Activated CD4-positive, alpha-beta T cell treated with anti-CD3 and anti-CD28 coated beads, Interleukin-2, amount 10 ng/mL, durations not matched to agents 7 days and 5 days (primary cell): ENCODE measurements at regions not wholly inside any gene's neighbourhood (a gene's known extent, or its start where the extent isn't known, plus 50 kb on each side); places are given as distances from the start of the nearest gene placed in this dataset.

Source experiments
- CTCF ChIA-PET: fragments of 350-600 bp; sonication (Branson Sonifier 250); formaldehyde crosslinking; loops from one replicate; lab custom pipeline; 2021; ENCODE audit warnings: antibody characterized with exemption; lab: Charles Lee
- POLR2A ChIA-PET: fragments of 350-600 bp; sonication (Branson Sonifier 250); formaldehyde crosslinking; loops from one replicate; lab custom pipeline; 2021; ENCODE audit warnings: antibody characterized with exemption; lab: Charles Lee
- DNase-seq: peaks from one replicate; pipeline ENCODE4 v3.0.0-alpha.2; 2020
- H3K27ac Mint-ChIP-seq: one replicate; pipeline ENCODE4 v1.8.0; 2021; ENCODE audit warnings: mild to moderate bottlenecking, moderate library complexity, mixed read lengths
- H3K27me3 Mint-ChIP-seq: one replicate; pipeline ENCODE4 v1.8.0; 2021; ENCODE audit warnings: mixed read lengths
- H3K36me3 Mint-ChIP-seq: one replicate; pipeline ENCODE4 v1.8.0; 2021; ENCODE audit warnings: low read depth, mixed read lengths
- H3K4me1 Mint-ChIP-seq: one replicate; pipeline ENCODE4 v1.8.0; 2021; ENCODE audit warnings: mixed read lengths
- H3K4me3 Mint-ChIP-seq: one replicate; pipeline ENCODE4 v1.8.0; 2021; ENCODE audit warnings: mild to moderate bottlenecking, moderate library complexity, mixed read lengths
- H3K9me3 Mint-ChIP-seq: one replicate; pipeline ENCODE4 v1.8.0; 2021; ENCODE audit warnings: mixed read lengths

- DNase-seq = no peak
- H3K27me3 Mint-ChIP-seq = no peaks in the 10 kb centered on the region
- POLR2A ChIA-PET = no interaction called here
- H3K4me1 Mint-ChIP-seq = no peaks in the 10 kb centered on the region
- CTCF ChIA-PET = no interaction called here
- no peaks in the 10 kb centered on the region for H3K9me3 Mint-ChIP-seq
- no peaks in the 10 kb centered on the region for H3K36me3 Mint-ChIP-seq
- H3K27ac Mint-ChIP-seq = no peak overlapping the region
- H3K4me3 Mint-ChIP-seq = no peak overlapping the region
These were observed 162.6 kb downstream of the RHOU start for GRCh38 chr1:228897901-228898300.

GRCh38 chr1:228898582-228898992 lies 163.3 kb downstream of the RHOU start:
- no peak overlapping the region for H3K4me3 Mint-ChIP-seq

DNA sequence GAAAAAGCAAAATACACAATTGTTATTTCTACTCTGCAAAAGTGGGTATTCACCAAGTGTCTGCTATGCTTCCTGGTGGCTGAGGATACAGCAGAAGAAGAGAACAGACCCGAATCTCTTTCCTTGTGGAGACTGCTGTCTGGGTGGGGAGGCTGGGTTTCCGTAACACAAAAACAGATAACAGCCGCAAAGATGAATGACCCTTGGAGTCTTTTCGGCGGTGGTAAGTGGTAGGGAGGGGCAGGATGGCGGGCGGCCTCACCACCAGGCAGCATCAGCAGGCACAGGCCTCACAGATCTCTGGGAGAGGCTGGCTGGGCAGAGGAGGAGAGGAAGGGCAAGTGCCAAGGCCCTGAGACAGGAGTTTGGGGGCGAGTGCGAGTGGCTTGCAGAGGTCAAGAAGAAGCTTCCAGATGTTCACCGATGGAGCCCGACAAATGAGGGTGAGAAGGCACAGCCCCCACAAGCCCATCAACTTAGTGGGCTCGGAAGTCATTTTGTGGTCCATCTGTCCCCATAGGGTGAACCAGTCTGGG lies 164.2 kb downstream of the RHOU start:
- Mint-ChIP-seq H3K9me3 (no peaks in the 10 kb centered on the region), H3K4me1 (no peaks in the 10 kb centered on the region), H3K4me3 (no peak overlapping the region), H3K27me3 (no peaks in the 10 kb centered on the region), H3K27ac (no peak overlapping the region), H3K36me3 (no peaks in the 10 kb centered on the region)
- POLR2A ChIA-PET = no interaction called here
- DNase-seq = no peak
- CTCF ChIA-PET = no interaction called here

More at GRCh38 chr1:228898582-228898992, 163.3 kb downstream of the RHOU start:
- no peaks in the 10 kb centered on the region for H3K36me3 Mint-ChIP-seq
- no peak overlapping the region for H3K27ac Mint-ChIP-seq
- no peak for DNase-seq
- CTCF ChIA-PET = no interaction called here
- H3K9me3 Mint-ChIP-seq = no peaks in the 10 kb centered on the region
- H3K4me1 Mint-ChIP-seq = no peaks in the 10 kb centered on the region
- POLR2A ChIA-PET = no interaction called here
- no peaks in the 10 kb centered on the region for H3K27me3 Mint-ChIP-seq

DNA sequence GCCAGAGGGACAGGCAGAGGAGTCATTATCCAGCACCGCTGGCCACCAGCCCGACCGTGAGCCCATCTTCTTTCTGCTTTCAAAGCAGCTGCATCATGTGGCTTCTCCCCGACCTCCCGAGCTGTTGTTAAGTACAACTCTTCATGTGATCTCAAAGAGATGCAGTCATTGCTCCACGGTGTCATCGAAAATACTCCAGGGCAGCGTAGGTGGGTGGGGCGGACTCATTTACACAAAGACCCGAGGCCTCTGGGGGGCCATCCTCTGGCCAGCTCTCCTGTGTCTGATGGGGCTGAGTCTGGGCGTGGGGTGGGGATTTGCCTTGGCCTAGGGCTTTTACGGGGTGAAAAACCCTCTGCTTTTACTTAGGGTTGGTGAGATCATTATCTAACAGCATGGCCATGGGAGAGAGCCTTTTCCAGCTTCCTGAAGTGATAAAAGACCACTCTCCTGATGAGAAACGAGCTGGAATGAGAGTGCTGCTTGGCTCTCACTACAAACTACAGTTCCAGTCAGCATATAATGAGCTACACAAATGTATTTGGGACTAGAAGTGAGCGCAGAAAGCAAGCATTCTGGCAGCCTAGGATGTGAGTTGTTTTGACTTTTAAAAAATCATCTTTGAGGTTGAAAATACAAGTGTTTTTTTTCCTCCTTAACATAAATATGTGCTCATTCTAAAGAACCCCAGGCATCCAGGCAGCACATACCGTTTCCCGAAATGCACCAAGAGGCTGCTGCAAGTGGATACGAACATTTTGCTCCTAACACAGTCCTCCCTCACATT lies 165.0 kb downstream of the RHOU start:
- no peak for DNase-seq
- Mint-ChIP-seq H3K36me3 (no peaks in the 10 kb centered on the region), H3K4me3 (no peak overlapping the region), H3K9me3 (no peaks in the 10 kb centered on the region), H3K4me1 (no peaks in the 10 kb centered on the region), H3K27ac (no peak overlapping the region), H3K27me3 (no peaks in the 10 kb centered on the region)
- CTCF ChIA-PET = no interaction called here
- POLR2A ChIA-PET = no interaction called here

GRCh38 chr1:228900886-228901392 lies 165.7 kb downstream of the RHOU start:
- Mint-ChIP-seq H3K27me3 (no peaks in the 10 kb centered on the region), H3K36me3 (no peaks in the 10 kb centered on the region), H3K4me1 (no peaks in the 10 kb centered on the region), H3K9me3 (no peaks in the 10 kb centered on the region), H3K4me3 (no peak overlapping the region), H3K27ac (no peak overlapping the region)
- no peak for DNase-seq
- POLR2A ChIA-PET = no interaction called here
- CTCF ChIA-PET = no interaction called here

DNA sequence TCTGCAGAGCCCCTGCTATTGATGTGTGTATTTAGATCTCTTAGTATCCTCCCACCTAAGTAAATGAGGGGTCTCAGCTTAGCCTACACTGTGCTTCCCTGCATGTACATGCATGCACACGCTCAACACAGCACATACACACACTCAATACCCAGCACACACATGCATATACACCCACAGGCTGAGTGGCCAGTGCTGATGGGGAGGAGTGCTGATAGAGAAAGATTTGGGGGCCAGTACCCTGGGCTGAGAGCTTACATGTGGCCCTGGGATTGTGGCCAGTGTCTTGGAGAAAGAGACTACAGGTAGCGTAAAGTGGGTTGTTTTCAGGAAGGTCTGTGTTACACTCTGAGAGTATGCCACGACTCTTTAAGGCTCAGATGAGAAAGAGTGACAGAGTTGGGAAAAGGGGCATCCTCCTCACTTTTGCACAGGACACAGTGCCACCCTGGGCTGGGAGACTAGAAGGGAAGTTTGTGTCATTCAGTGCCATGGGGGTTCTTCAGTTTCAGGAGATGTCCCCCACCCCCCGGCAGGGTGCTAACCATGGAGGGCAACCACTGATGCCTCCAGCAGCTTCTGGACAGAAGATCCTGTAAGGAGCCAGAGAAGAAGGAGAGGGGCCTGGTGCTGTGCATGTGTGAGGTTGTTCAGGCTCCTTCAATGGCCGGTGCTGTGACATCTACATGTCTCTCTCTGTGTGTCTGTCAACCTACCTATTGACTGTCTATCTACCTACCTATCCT lies 166.8 kb downstream of the RHOU start:
- Mint-ChIP-seq H3K9me3 (no peaks in the 10 kb centered on the region), H3K27ac (no peak overlapping the region), H3K36me3 (no peaks in the 10 kb centered on the region), H3K4me1 (no peaks in the 10 kb centered on the region), H3K27me3 (no peaks in the 10 kb centered on the region), H3K4me3 (no peak overlapping the region)
- DNase-seq = no peak
- CTCF ChIA-PET = no interaction called here
- POLR2A ChIA-PET = no interaction called here

DNA sequence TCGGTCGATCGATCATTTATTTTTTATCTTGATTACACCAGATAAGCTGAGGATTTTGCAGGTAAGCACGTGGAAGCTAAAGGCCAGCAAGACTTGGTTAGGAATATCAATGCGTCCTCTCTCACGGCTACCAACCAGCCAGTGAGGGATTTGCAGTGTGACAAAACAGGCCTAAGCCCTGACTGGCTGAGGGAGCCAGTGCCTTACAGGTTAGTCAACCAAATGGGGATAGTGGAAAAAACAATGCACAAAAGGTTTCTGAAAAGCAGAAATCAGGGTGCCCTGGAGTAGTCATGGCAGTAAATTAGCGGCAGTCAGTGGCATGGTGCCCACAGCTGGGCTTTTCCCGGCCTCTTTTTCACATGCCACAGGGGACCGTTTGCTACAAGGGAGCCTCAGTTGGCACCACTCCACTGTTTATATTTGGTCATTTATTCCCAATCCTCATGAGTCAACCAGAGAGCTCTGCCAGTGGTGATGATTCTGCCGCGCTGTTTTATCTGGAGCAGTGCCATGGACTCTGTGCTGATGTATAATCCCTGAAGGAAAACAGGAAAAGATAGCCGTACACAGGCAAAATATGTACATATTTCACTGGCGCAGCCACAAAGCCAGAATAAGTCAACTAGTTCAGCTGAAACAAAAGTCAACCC lies 167.6 kb downstream of the RHOU start:
- H3K4me3 Mint-ChIP-seq = no peak overlapping the region
- H3K9me3 Mint-ChIP-seq = no peaks in the 10 kb centered on the region
- no peaks in the 10 kb centered on the region for H3K27me3 Mint-ChIP-seq
- H3K27ac Mint-ChIP-seq = no peak overlapping the region
- no peaks in the 10 kb centered on the region for H3K36me3 Mint-ChIP-seq
- POLR2A ChIA-PET = no interaction called here
- no peak for DNase-seq
- CTCF ChIA-PET = no interaction called here
- no peaks in the 10 kb centered on the region for H3K4me1 Mint-ChIP-seq

GRCh38 chr1:228903434-228904071 lies 168.3 kb downstream of the RHOU start:
- CTCF ChIA-PET = no interaction called here
- Mint-ChIP-seq H3K4me1 (no peaks in the 10 kb centered on the region), H3K27ac (no peak overlapping the region), H3K9me3 (no peaks in the 10 kb centered on the region), H3K4me3 (no peak overlapping the region), H3K27me3 (no peaks in the 10 kb centered on the region), H3K36me3 (no peaks in the 10 kb centered on the region)
- POLR2A ChIA-PET = no interaction called here
- DNase-seq = no peak

DNA sequence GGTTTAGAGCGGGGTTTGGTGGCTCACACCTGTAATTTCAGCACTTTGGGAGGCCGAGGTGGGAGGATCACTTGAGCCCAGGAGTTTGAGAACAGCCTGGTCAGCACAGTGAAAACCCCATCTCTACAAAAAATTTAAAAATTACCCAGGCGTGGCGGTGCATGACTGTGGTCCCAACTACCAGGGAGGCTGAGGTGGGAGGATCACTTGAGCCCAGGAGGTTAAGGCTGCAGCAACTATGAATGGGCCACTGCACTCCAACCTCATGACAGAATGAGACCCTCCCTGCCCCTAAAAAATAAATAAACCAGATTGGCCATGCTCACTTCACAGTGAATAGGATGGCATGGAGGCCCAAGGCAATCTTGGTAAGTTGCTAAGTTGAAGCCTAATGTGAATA lies 168.9 kb downstream of the RHOU start:
- no peaks in the 10 kb centered on the region for H3K36me3 Mint-ChIP-seq
- H3K27ac Mint-ChIP-seq = no peak overlapping the region
- ChIA-PET CTCF (no interaction called here), POLR2A (no interaction called here)
- H3K27me3 Mint-ChIP-seq = no peaks in the 10 kb centered on the region
- no peaks in the 10 kb centered on the region for H3K4me1 Mint-ChIP-seq
- no peak for DNase-seq
- no peak overlapping the region for H3K4me3 Mint-ChIP-seq
- no peaks in the 10 kb centered on the region for H3K9me3 Mint-ChIP-seq

- DNase-seq = no peak
- no peaks in the 10 kb centered on the region for H3K9me3 Mint-ChIP-seq
- no peaks in the 10 kb centered on the region for H3K36me3 Mint-ChIP-seq
- no peak overlapping the region for H3K27ac Mint-ChIP-seq
- H3K27me3 Mint-ChIP-seq = no peaks in the 10 kb centered on the region
- no peaks in the 10 kb centered on the region for H3K4me1 Mint-ChIP-seq
- ChIA-PET POLR2A (no interaction called here), CTCF (interaction anchor here (1.0 kb wide), 1 partner anchor 16 kb away, joined by 3 read pairs; no protein-coding TSS in a partner anchor)
- H3K4me3 Mint-ChIP-seq = no peak overlapping the region
These were observed 170.4 kb downstream of the RHOU start for GRCh38 chr1:228905701-228906101.

- Mint-ChIP-seq H3K9me3 (no peaks in the 10 kb centered on the region), H3K27ac (no peak overlapping the region), H3K4me3 (no peak overlapping the region), H3K36me3 (no peaks in the 10 kb centered on the region), H3K4me1 (no peaks in the 10 kb centered on the region), H3K27me3 (no peaks in the 10 kb centered on the region)
- CTCF ChIA-PET = interaction anchor here (1.0 kb wide), 1 partner anchor 15 kb away, joined by 3 read pairs; no protein-coding TSS in a partner anchor
- POLR2A ChIA-PET = no interaction called here
- no peak for DNase-seq
These were observed 171.1 kb downstream of the RHOU start for GRCh38 chr1:228906223-228906860.
